SU-DHL-6 (cell line): ENCODE measurements at regions not wholly inside any gene's neighbourhood (a gene's known extent, or its start where the extent isn't known, plus 50 kb on each side); places are given as distances from the start of the nearest gene placed in this dataset.

Source experiments
- H2AFZ ChIP-seq: fragments of 200-600 bp; sonication (generic); 2 replicates; pipeline ENCODE4 v1.6.1; 2014; ENCODE audit warnings: low read depth, mild to moderate bottlenecking, moderate library complexity, mixed read lengths, antibody characterized with exemption, low read length; ENCODE audit not compliant: severe bottlenecking
- H3F3A ChIP-seq: fragments of 200-600 bp; shearing (Covaris generic); 2 replicates; pipeline ENCODE4 v1.6.0; 2016; ENCODE audit warnings: antibody characterized with exemption, mild to moderate bottlenecking; ENCODE audit not compliant: insufficient read depth
- H3K27ac ChIP-seq: fragments of 200-600 bp; sonication (generic); 2 replicates; pipeline ENCODE4 v1.5.1; 2016; ENCODE audit warnings: low read depth, mild to moderate bottlenecking, low read length, moderate library complexity, mixed read lengths
- H3K27me3 ChIP-seq: fragments of 200-600 bp; sonication (generic), shearing (Covaris generic); 2 replicates; pipeline ENCODE4 v1.6.0; 2014; ENCODE audit warnings: mild to moderate bottlenecking, low read length
- H3K36me3 ChIP-seq: fragments of 200-600 bp; sonication (generic); 2 replicates; pipeline ENCODE4 v1.6.1; 2014; ENCODE audit warnings: mild to moderate bottlenecking, low read length, mixed read lengths
- H3K4me2 ChIP-seq: fragments of 300-600, 200-600 bp; shearing (Covaris generic), sonication (generic); 2 replicates; pipeline ENCODE4 v1.6.0; 2014; ENCODE audit warnings: low read length, low read depth, mild to moderate bottlenecking; ENCODE audit not compliant: poor library complexity, severe bottlenecking
- H3K4me3 ChIP-seq: fragments of 200-600 bp; sonication (generic); 2 replicates; pipeline ENCODE4 v1.5.1; 2014; ENCODE audit warnings: antibody characterized with exemption, low read length, mild to moderate bottlenecking, mixed read lengths; ENCODE audit not compliant: insufficient read depth, poor library complexity, severe bottlenecking
- H3K79me2 ChIP-seq: fragments of 200-600 bp; sonication (generic); 2 replicates; pipeline ENCODE4 v1.6.1; 2014; ENCODE audit warnings: mild to moderate bottlenecking, low read length, moderate library complexity; ENCODE audit not compliant: insufficient read depth
- H3K9ac ChIP-seq: fragments of 200-600 bp; sonication (generic); 2 replicates; pipeline ENCODE4 v1.7.0; 2014; ENCODE audit warnings: mild to moderate bottlenecking, low read length
- H3K9me2 ChIP-seq: fragments of 200-600 bp; sonication (generic); replicated peaks from 2 replicates; pipeline ENCODE4 v1.6.1; 2014; ENCODE audit warnings: low read length; ENCODE audit not compliant: insufficient read depth
- H3K9me3 ChIP-seq: fragments of 200-600 bp; sonication (generic); 2 replicates; pipeline ENCODE4 v1.6.1; 2014; ENCODE audit warnings: low read length, mixed read lengths; ENCODE audit not compliant: insufficient read depth
- H4K20me1 ChIP-seq: fragments of 200-600 bp; sonication (generic); 2 replicates; pipeline ENCODE4 v1.6.1; 2014; ENCODE audit warnings: low read depth, mild to moderate bottlenecking, antibody characterized with exemption, low read length, moderate library complexity, mixed read lengths
- CTCF ChIP-seq: fragments of 200-600 bp; sonication (generic); IDR thresholded peaks from one replicate; pipeline ENCODE4 v1.5.1; 2017; ENCODE audit warnings: antibody characterized with exemption, mild to moderate bottlenecking, low read length, moderate library complexity; ENCODE audit not compliant: insufficient read depth, poor library complexity, severe bottlenecking
- EZH2phosphoT487 ChIP-seq: fragments of 200-600 bp; sonication (generic), shearing (Covaris generic); conservative IDR thresholded peaks from 2 replicates; pipeline ENCODE4 v1.6.1; 2018; ENCODE audit warnings: mild to moderate bottlenecking, antibody characterized with exemption, low read length, moderate library complexity, mixed read lengths

GRCh38 chr9:109894473-109894872 lies 114.5 kb downstream of the PALM2AKAP2 start:
- Histone ChIP-seq H3K4me3 (no peak overlapping the region), H3K9ac (no peak overlapping the region), H3K9me3 (no peaks in the 10 kb centered on the region), H3K27ac (no peak overlapping the region), H3K27me3 (no peaks in the 10 kb centered on the region), H3K9me2 (no peaks in the 10 kb centered on the region), H4K20me1 (no peaks in the 10 kb centered on the region), H3K4me2 (no peak overlapping the region), H3F3A (no peaks in the 10 kb centered on the region), H3K79me2 (no peaks in the 10 kb centered on the region), H3K36me3 (no peaks in the 10 kb centered on the region), H2AFZ (no peak overlapping the region)
- TF ChIP-seq CTCF = no peak
- TF ChIP-seq EZH2phosphoT487 = no peak

- Histone ChIP-seq H4K20me1 (no peaks in the 10 kb centered on the region), H3K4me2 (no peak overlapping the region)
- TF ChIP-seq CTCF = no peak
- TF ChIP-seq EZH2phosphoT487 = no peak
Observed at GRCh38 chr9:109894921-109895758, 115.1 kb downstream of the PALM2AKAP2 start.

GRCh38 chr9:109901201-109901600 lies 121.2 kb downstream of the PALM2AKAP2 start:
- no peak overlapping the region for H2AFZ ChIP-seq
- no peak overlapping the region for H3K27ac ChIP-seq
- no peaks in the 10 kb centered on the region for H3K36me3 ChIP-seq
- no peak overlapping the region for H3K4me3 ChIP-seq
- no peaks in the 10 kb centered on the region for H3K79me2 ChIP-seq
- TF ChIP-seq CTCF (no peak), EZH2phosphoT487 (no peak)
- no peaks in the 10 kb centered on the region for H3K9me2 ChIP-seq
- no peaks in the 10 kb centered on the region for H4K20me1 ChIP-seq
- H3K9me3 ChIP-seq = no peaks in the 10 kb centered on the region
- no peaks in the 10 kb centered on the region for H3K27me3 ChIP-seq
- H3K4me2 ChIP-seq = no peak overlapping the region
- H3K9ac ChIP-seq = no peak overlapping the region
- H3F3A ChIP-seq = peaks cover 16% of the 10 kb centered on the region

More at GRCh38 chr9:109894921-109895758, 115.1 kb downstream of the PALM2AKAP2 start:
- Histone ChIP-seq H3K4me3 (no peak overlapping the region), H3K27me3 (no peaks in the 10 kb centered on the region), H3K9me2 (no peaks in the 10 kb centered on the region), H3F3A (no peaks in the 10 kb centered on the region), H3K36me3 (no peaks in the 10 kb centered on the region), H3K9ac (no peak overlapping the region), H3K79me2 (no peaks in the 10 kb centered on the region), H3K9me3 (no peaks in the 10 kb centered on the region), H2AFZ (no peak overlapping the region), H3K27ac (no peak overlapping the region)
